GM12864 (cell line): ENCODE measurements at regions not wholly inside any gene's neighbourhood (a gene's known extent, or its start where the extent isn't known, plus 50 kb on each side); places are given as distances from the start of the nearest gene placed in this dataset.

Experiments used
- DNase-seq: peaks from one replicate; pipeline ENCODE4 v3.0.0-alpha.2; 2011; ENCODE audit warnings: low read depth
- H3K4me3 ChIP-seq: 2 replicates; pipeline ENCODE4 v1.5.1; 2011; ENCODE audit warnings: mild to moderate bottlenecking, low read depth, low read length, control low read depth
- TF ChIP-seq, protein P1 (sequence below): IDR thresholded peaks from 2 replicates; pipeline ENCODE4 v1.5.1; 2011; ENCODE audit warnings: low read depth, mild to moderate bottlenecking, moderate library complexity, low read length, control low read depth, inconsistent platforms; ENCODE audit errors: missing control alignments

DNA sequence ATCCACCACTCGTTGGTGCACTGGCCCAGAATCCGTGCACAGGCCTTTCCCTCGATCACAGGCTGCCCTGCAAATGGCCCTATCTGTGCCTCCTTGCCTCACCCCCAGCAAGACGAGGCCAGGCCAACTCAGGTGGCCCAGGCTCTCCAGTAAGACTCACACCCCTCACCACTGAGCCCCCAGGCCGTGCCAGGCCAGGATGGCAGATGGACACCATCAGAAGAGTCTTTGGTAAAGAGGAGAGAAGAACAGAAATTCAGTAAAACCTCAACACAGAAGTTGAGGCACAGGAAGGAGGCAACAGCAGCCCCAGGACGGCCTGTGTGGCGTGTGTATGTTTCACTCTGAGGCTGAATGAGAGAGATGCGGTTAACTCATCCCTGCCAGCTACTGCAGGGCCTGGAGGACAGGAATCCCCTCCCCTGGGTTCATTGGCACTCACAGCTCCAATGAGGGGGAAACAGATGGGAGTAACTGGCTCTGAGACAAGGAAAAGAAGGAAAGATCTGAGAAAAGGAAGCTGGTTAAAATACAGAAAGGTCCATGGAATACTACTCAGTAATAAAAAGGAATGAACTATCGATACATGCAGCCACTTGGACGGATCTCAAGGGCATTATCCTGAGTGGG is 54.1 kb upstream of the WNT11 start:
- TF ChIP-seq, protein P1, sequence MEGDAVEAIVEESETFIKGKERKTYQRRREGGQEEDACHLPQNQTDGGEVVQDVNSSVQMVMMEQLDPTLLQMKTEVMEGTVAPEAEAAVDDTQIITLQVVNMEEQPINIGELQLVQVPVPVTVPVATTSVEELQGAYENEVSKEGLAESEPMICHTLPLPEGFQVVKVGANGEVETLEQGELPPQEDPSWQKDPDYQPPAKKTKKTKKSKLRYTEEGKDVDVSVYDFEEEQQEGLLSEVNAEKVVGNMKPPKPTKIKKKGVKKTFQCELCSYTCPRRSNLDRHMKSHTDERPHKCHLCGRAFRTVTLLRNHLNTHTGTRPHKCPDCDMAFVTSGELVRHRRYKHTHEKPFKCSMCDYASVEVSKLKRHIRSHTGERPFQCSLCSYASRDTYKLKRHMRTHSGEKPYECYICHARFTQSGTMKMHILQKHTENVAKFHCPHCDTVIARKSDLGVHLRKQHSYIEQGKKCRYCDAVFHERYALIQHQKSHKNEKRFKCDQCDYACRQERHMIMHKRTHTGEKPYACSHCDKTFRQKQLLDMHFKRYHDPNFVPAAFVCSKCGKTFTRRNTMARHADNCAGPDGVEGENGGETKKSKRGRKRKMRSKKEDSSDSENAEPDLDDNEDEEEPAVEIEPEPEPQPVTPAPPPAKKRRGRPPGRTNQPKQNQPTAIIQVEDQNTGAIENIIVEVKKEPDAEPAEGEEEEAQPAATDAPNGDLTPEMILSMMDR, result no peak
- DNase-seq, result no peak
- no peak overlapping the region for H3K4me3 ChIP-seq

DNA sequence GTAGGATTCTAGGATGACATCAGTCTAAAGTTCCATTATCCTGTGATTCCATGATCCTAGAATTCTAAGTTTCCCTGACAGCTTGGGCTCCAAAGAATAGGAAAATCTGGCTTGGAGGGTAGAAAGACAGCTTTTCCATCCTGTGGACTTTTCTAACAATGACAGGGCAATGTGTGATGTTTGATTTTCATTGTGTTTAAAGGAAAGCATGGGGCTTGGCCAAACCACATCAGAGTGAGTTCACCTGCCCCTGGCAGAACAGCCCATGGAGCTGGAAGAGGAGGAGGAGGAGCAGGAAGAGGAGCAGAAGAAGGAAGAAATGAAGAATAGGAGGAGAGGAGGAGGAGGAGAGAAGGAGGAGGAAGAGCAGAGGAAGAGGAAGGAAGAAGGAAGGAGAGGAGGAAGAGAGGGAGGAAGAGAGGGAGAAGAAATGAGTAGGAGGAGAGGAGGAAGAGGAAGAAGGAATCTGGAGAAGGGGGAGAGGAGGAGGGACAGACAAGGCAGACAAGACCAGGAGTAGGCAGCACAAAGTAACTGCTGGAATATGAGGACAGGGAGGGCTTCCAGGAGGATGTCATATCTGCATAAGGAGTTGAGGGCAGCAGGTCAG is 53.1 kb upstream of the WNT11 start:
- DNase-seq, result no peak
- no peak overlapping the region for H3K4me3 ChIP-seq
- TF ChIP-seq, protein P1, result no peak

DNA sequence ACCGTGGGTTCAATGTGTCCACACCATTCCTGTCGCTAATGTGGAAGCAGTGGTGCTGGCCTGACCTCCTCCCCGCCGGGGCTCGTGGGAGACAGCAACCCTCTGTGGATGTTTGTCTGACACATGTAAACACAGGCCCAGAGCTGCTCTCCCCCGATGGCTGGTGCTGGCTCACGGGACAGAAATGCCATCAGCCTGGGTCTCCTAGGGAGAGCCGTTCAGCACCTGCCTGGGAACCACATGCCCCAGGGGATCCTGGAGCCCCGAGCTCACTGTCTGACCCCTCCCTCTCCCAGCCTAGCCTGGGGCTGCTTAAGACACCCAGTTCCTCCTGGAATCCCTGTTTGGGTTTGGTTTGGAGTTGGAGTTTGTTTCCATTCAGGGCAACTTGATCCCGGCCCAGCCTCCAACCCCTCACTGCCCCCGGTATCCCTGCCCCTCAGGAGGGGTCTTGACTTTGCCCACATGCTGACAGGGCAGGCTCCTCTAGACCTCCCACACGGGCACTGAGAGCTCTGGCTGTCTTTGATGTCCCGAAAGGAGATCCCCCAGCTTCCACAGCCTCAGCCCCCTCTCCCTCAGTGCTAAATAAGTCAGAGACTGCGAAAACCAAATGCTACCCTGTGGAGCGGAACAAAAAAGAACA is 50.9 kb upstream of the WNT11 start:
- H3K4me3 ChIP-seq, result no peak overlapping the region
- no peak for DNase-seq
- TF ChIP-seq, protein P1, result no peak

DNA sequence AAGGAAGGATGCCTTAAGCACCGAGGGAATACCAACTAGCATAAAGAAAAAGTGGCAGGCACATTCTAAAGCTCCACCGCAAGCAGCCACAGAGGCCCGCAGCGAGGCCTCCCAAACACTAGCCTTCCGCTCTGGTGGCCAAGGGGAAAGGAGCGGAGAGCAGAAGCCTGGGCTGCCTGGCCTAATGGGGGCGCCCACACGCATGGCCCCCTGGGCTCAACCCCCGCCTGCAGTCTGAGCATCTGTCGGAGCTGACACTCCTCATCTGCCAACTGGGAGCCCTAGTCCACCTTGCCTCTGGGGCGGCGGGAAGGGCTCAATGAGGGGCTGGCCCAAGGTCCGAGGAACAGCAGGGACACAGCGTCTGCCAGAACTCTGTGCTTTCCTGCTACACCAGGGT is 50.1 kb upstream of the WNT11 start:
- TF ChIP-seq, protein P1, result no peak
- no peak for DNase-seq
- no peak overlapping the region for H3K4me3 ChIP-seq
